ENCODE measurements at regions not wholly inside any gene's neighbourhood (a gene's known extent, or its start where the extent isn't known, plus 50 kb on each side); places are given as distances from the start of the nearest gene placed in this dataset.

DNA sequence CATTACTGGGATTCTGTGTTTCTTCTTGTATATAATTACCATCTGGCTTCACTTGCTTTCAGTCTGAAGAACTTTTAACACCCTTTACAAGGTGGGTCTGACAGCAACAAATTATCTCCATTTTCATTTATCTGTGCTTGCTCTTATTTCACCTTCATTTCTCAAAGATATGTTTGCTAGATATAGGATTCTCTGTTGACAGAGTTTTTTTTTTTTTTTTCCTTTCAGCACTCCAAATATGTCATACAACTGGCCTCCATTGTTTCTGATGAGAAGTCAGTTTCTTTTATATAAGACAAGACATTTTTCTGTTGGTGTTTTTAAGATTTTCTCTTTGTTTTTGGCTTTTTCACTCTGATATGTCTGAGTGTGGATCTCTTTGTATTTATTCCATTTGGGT, 59.3 kb upstream of the TACR1 start:
- CTCF ChIA-PET (ENCODE audit: low intra/inter-chr PET ratio): interaction anchor here (0.6 kb wide), 1 partner anchor 161 kb away, joined by 4 read pairs; no protein-coding TSS in a partner anchor
- no TSS peak for BruUV-seq (replicated peaks)
- FAIRE-seq: no peak
- intact Hi-C loops (cut with micrococcal nuclease) (no loop called here), in situ Hi-C loops (cut with MboI) (no loop called here)
- H2AFZ ChIP-seq (ENCODE audit: low read depth, low read length): no peak overlapping the region
- no peaks in the 10 kb centered on the region for H3K36me3 ChIP-seq (ENCODE audit: control insufficient read depth, insufficient read depth, low read length)
- H4K20me1 ChIP-seq (replicated peaks; ENCODE audit: control insufficient read depth, insufficient read depth, low read length): no peaks in the 10 kb centered on the region
- H3K4me1 ChIP-seq (replicated peaks in 1 of 2; ENCODE audit: control insufficient read depth in 2 of 2, insufficient read depth in 2 of 2, low read length in 2 of 2): no peaks in the 10 kb centered on the region
- no peaks in the 10 kb centered on the region for H3K27me3 ChIP-seq (ENCODE audit: control insufficient read depth in 2 of 2, insufficient read depth in 2 of 2, low read length in 2 of 2)
- no peak for TF ChIP-seq EHMT2 (IDR thresholded peaks at IDR 0.05)
- no peaks in the 10 kb centered on the region for H3K9me1 ChIP-seq (ENCODE audit: control insufficient read depth, insufficient read depth, low read length)
- no peak overlapping the region for H3K27ac ChIP-seq (ENCODE audit: extremely low read depth, low read depth, low read length)
- POLR2A ChIA-PET: no interaction called here
- H3K9me3 ChIP-seq (replicated peaks; ENCODE audit: control insufficient read depth, insufficient read depth, low read depth, low read length): no peaks in the 10 kb centered on the region
- no peak overlapping the region for H3K9ac ChIP-seq (ENCODE audit: insufficient read depth in 1 of 2, low read depth in 2 of 2, low read length in 2 of 2)
- no peaks in the 10 kb centered on the region for H3K79me2 ChIP-seq (ENCODE audit: control insufficient read depth, insufficient read depth, low read length)
- no peak for DNase-seq (ENCODE audit: extremely low read depth in 1 of 4, low spot score in 3 of 4)
- no peak for ATAC-seq
- H3K4me2 ChIP-seq (ENCODE audit: insufficient read depth, low read length): no peak overlapping the region
- H3K4me3 ChIP-seq: no peak overlapping the region

DNA sequence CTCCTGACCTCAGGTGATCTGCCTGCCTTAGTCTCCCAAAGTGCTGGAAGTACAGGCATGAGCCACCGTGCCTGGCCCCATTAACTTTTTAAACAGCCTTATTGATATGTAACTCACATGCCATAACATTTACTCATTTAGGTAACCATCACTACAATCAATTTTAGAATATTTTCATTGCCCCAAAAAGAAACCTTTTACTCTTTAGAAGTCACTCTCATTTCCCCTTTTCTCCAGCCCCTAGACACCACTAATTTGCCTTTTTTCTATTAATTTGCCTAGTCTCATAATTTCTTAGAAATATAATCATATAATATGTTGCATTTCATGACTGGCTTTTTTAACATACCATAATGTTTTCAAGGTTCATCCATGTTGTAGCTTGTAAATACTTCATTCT, 57.2 kb upstream of the TACR1 start:
- BruUV-seq (replicated peaks): no TSS peak
- intact Hi-C loops (cut with micrococcal nuclease): no loop called here
- no peak overlapping the region for H3K4me2 ChIP-seq (ENCODE audit: insufficient read depth, low read length)

More for the DNA sequence above, 57.2 kb upstream of the TACR1 start:
- Histone ChIP-seq H3K9ac (ENCODE audit: insufficient read depth in 1 of 2, low read depth in 2 of 2, low read length in 2 of 2) (no peak overlapping the region), H2AFZ (ENCODE audit: low read depth, low read length) (no peak overlapping the region), H3K79me2 (ENCODE audit: control insufficient read depth, insufficient read depth, low read length) (no peaks in the 10 kb centered on the region), H4K20me1 (replicated peaks; ENCODE audit: control insufficient read depth, insufficient read depth, low read length) (no peaks in the 10 kb centered on the region), H3K27ac (ENCODE audit: extremely low read depth, low read depth, low read length) (no peak overlapping the region), H3K36me3 (ENCODE audit: control insufficient read depth, insufficient read depth, low read length) (no peaks in the 10 kb centered on the region), H3K27me3 (ENCODE audit: control insufficient read depth in 2 of 2, insufficient read depth in 2 of 2, low read length in 2 of 2) (no peaks in the 10 kb centered on the region), H3K4me3 (no peak overlapping the region), H3K9me1 (ENCODE audit: control insufficient read depth, insufficient read depth, low read length) (no peaks in the 10 kb centered on the region), H3K9me3 (replicated peaks; ENCODE audit: control insufficient read depth, insufficient read depth, low read depth, low read length) (no peaks in the 10 kb centered on the region), H3K4me1 (replicated peaks in 1 of 2; ENCODE audit: control insufficient read depth in 2 of 2, insufficient read depth in 2 of 2, low read length in 2 of 2) (no peaks in the 10 kb centered on the region)
- CTCF ChIA-PET (ENCODE audit: low intra/inter-chr PET ratio): no interaction called here
- POLR2A ChIA-PET: no interaction called here
- WGBS (ENCODE audit: insufficient coverage, low coverage, missing lambda C conversion rate): 8% methylated on average over 1 of the region's 1 CpG
- no peak for TF ChIP-seq EGR1 (conservative IDR thresholded peaks at IDR 0.05)
- TF ChIP-seq LEF1 (IDR thresholded peaks at IDR 0.05): no peak
- no peak for TF ChIP-seq FIP1L1 (IDR thresholded peaks at IDR 0.05; ENCODE audit: low read depth, low read length, poor library complexity, severe bottlenecking)
- no peak for TF ChIP-seq SAFB (IDR thresholded peaks at IDR 0.05; ENCODE audit: borderline replicate concordance, low read depth, low read length)
- TF ChIP-seq, protein P1, sequence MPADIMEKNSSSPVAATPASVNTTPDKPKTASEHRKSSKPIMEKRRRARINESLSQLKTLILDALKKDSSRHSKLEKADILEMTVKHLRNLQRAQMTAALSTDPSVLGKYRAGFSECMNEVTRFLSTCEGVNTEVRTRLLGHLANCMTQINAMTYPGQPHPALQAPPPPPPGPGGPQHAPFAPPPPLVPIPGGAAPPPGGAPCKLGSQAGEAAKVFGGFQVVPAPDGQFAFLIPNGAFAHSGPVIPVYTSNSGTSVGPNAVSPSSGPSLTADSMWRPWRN (IDR thresholded peaks at IDR 0.05; ENCODE audit: low read depth): no peak
- DNase-seq (ENCODE audit: extremely low read depth in 1 of 4, low spot score in 3 of 4): no peak
- no peak for FAIRE-seq
- in situ Hi-C loops (cut with MboI): no loop called here
- no peak for ATAC-seq

Data from K562 (cell line).